CD4-positive, alpha-beta T cell (primary cell): ENCODE measurements at regions not wholly inside any gene's neighbourhood (a gene's known extent, or its start where the extent isn't known, plus 50 kb on each side); places are given as distances from the start of the nearest gene placed in this dataset.

Experiments
- ATAC-seq: fragments of 200-7000 bp; cut with Tn5 transposase; one replicate; pipeline ENCODE4 v1.10.0; 2022; ENCODE audit warnings: mild to moderate bottlenecking; ENCODE audit not compliant: poor library complexity
- CTCF ChIA-PET: fragments of 350-600 bp; sonication (Branson Sonifier 250); formaldehyde crosslinking; loops from one replicate; lab custom pipeline; 2021; ENCODE audit warnings: antibody characterized with exemption, inconsistent platforms; lab: Charles Lee
- POLR2A ChIA-PET: fragments of 350-600 bp; sonication (Branson Sonifier 250); formaldehyde crosslinking; loops from one replicate; lab custom pipeline; 2021; ENCODE audit warnings: antibody characterized with exemption, inconsistent platforms; lab: Charles Lee
- DNase-seq, 14 experiments: peaks; one replicate each; pipeline ENCODE4 v3.0.0-alpha.2; 2013 to 2020; ENCODE audit warnings: mixed read lengths in 2 of 14
- H3K27ac ChIP-seq, 2 donors: one replicate each; pipeline versions ENCODE4 v1.5.1 to v1.7.0; 2013; ENCODE audit warnings: low read length in 2 of 2, low read depth in 1 of 2, mild to moderate bottlenecking in 1 of 2
- H3K27me3 ChIP-seq, 2 experiments: 1 replicate in 1 of 2; 2 replicates in 1 of 2; pipeline versions ENCODE4 v1.6.1 to v1.7.0; 2013; ENCODE audit warnings: low read length in 2 of 2, control low read depth in 1 of 2, mild to moderate bottlenecking in 1 of 2, moderate library complexity in 1 of 2; ENCODE audit not compliant: insufficient read depth in 2 of 2, control insufficient read depth in 1 of 2
- H3K36me3 ChIP-seq: one replicate; pipeline ENCODE4 v1.6.1; 2013; ENCODE audit warnings: low read length, control low read depth; ENCODE audit not compliant: insufficient read depth
- H3K4me1 ChIP-seq: one replicate; pipeline ENCODE4 v1.6.1; 2013; ENCODE audit warnings: low read length, control low read depth; ENCODE audit not compliant: insufficient read depth
- H3K4me3 ChIP-seq: one replicate; pipeline ENCODE4 v1.5.1; 2013; ENCODE audit warnings: mild to moderate bottlenecking, low read length, moderate library complexity
- H3K9me3 ChIP-seq, 2 experiments: 1 replicate in 1 of 2; 2 replicates in 1 of 2; pipeline versions ENCODE4 v1.6.1 to v1.7.0; 2013; ENCODE audit warnings: low read length in 2 of 2, mild to moderate bottlenecking in 2 of 2, control low read depth in 1 of 2, moderate library complexity in 1 of 2; ENCODE audit not compliant: control insufficient read depth in 1 of 2, insufficient read depth in 1 of 2
- H3K27ac Mint-ChIP-seq: one replicate; pipeline ENCODE4 v1.8.0; 2020; ENCODE audit warnings: mixed read lengths
- H3K27me3 Mint-ChIP-seq: one replicate; pipeline ENCODE4 v1.8.0; 2021; ENCODE audit warnings: mixed read lengths
- H3K36me3 Mint-ChIP-seq: one replicate; pipeline ENCODE4 v1.8.0; 2021; ENCODE audit warnings: low read depth, mixed read lengths
- H3K4me1 Mint-ChIP-seq: one replicate; pipeline ENCODE4 v1.8.0; 2021; ENCODE audit warnings: low read depth, mixed read lengths
- H3K4me3 Mint-ChIP-seq: one replicate; pipeline ENCODE4 v1.8.0; 2020; ENCODE audit warnings: mild to moderate bottlenecking, mixed read lengths
- H3K9me3 Mint-ChIP-seq: one replicate; pipeline ENCODE4 v1.8.0; 2020; ENCODE audit warnings: mixed read lengths
- intact Hi-C, 2 experiments: fragments of 100-400 bp; cut with DNase I in 1 of 2; cut with micrococcal nuclease in 1 of 2; formaldehyde crosslinking; loops; one replicate each; pipeline versions ENCODE4 v1.15.1 to v1.9.0; 2023 to 2025; cut with DNase I, micrococcal nuclease
- TF ChIP-seq, protein P1 (sequence below): fragments of 200-600 bp; IDR thresholded peaks from one replicate; pipeline ENCODE4 v1.8.0; 2022; ENCODE audit warnings: antibody characterized with exemption, mild to moderate bottlenecking

DNA sequence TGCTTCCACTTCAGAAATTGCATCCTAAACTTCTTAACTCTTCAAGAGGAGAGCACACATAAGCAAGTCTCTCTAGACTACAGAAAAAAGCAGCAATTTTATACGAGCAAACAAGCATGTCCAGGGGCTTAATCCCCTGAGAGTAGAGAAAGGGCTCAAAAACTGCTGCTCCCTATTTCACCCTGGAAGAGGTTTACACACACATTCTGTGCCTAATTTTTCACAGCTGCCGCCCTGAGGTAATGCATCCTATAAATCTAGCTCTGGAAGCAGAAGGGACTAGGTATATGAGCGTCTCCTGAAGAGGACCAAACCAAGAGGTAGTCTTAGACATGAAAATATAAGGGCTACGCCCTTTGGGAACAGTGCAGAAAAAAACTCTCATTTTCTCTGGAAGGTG, 73.1 kb downstream of the CRPPA start:
- Mint-ChIP-seq H3K9me3 (peaks cover 26% of the 10 kb centered on the region), H3K4me1 (no peaks in the 10 kb centered on the region), H3K36me3 (no peaks in the 10 kb centered on the region), H3K4me3 (no peak overlapping the region), H3K27me3 (no peaks in the 10 kb centered on the region), H3K27ac (no peak overlapping the region)
- Histone ChIP-seq H3K9me3 (peaks cover 0 to 15% of the 10 kb centered on the region in 2 experiments), H3K4me1 (no peaks in the 10 kb centered on the region), H3K36me3 (no peaks in the 10 kb centered on the region), H3K27me3 (no peaks in the 10 kb centered on the region), H3K4me3 (no peak overlapping the region), H3K27ac (no peak overlapping the region)
- ATAC-seq, result no peak
- CTCF ChIA-PET, result no interaction called here
- TF ChIP-seq, protein P1, sequence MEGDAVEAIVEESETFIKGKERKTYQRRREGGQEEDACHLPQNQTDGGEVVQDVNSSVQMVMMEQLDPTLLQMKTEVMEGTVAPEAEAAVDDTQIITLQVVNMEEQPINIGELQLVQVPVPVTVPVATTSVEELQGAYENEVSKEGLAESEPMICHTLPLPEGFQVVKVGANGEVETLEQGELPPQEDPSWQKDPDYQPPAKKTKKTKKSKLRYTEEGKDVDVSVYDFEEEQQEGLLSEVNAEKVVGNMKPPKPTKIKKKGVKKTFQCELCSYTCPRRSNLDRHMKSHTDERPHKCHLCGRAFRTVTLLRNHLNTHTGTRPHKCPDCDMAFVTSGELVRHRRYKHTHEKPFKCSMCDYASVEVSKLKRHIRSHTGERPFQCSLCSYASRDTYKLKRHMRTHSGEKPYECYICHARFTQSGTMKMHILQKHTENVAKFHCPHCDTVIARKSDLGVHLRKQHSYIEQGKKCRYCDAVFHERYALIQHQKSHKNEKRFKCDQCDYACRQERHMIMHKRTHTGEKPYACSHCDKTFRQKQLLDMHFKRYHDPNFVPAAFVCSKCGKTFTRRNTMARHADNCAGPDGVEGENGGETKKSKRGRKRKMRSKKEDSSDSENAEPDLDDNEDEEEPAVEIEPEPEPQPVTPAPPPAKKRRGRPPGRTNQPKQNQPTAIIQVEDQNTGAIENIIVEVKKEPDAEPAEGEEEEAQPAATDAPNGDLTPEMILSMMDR, result no peak
- intact Hi-C loops, result no loop called here
- POLR2A ChIA-PET, result no interaction called here
- DNase-seq, result no peak

DNA sequence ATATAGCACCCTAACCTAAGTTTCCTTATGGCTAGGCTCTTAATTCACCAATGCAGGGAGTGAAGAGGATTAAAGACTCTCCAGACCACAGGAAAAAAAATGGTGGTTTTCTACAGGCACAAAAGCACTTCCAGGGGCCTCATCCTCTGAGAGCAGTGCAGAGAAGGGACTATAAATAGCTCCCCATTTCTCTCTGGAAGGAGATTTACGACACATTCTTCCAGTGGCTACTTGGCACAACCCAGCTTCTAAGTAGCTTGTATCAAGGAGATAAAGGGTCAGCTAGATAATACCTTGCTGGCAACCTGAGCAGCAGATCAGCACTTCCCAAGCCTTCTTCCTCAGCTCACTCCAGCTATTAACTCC, 73.5 kb downstream of the CRPPA start:
- Histone ChIP-seq H3K36me3 (no peaks in the 10 kb centered on the region), H3K4me3 (no peak overlapping the region), H3K27ac (no peak overlapping the region), H3K9me3 (peaks cover 0 to 15% of the 10 kb centered on the region in 2 experiments), H3K4me1 (no peaks in the 10 kb centered on the region), H3K27me3 (no peaks in the 10 kb centered on the region)
- intact Hi-C loops, result no loop called here
- no peak overlapping the region for H3K4me3 Mint-ChIP-seq
- no peaks in the 10 kb centered on the region for H3K36me3 Mint-ChIP-seq
- H3K9me3 Mint-ChIP-seq, result peaks cover 26% of the 10 kb centered on the region
- DNase-seq (no peak), ATAC-seq (no peak)
- ChIA-PET POLR2A (no interaction called here), CTCF (no interaction called here)
- H3K4me1 Mint-ChIP-seq, result no peaks in the 10 kb centered on the region
- TF ChIP-seq, protein P1, result no peak
- no peak overlapping the region for H3K27ac Mint-ChIP-seq
- no peaks in the 10 kb centered on the region for H3K27me3 Mint-ChIP-seq

DNA sequence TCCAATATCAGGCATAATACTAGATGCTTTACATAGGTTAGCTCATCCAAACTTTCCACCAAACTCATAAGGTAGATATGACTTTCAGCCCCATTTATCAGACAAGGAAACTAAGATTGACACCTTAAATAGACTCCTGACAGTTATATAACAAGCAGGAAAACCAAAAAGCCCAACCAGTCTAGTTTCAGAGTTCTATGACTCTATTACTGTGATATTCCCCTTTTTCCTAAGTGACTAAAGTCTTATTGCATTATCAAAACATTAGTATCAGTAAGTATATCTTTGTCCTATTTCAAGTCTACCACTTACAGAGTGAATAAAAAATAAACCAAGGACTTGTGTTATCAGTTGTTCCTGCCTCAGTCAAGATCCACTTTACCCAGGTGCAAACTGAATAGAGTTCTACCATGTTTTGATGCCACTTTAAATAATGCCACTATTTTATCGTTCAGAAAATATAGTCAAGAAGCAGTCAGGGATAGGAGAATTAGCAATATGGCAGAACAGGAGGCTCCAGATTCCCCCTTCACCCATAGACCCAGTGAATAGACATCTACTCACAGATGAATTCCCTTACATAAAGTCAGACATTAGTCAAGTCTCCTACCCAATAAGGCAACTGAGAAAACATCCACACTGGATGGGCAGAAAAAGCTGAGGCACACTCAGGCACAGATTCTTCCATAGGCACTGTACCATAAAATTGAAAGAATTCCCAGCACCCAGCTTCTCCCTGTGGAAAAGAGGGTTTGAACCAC, 74.1 kb downstream of the CRPPA start:
- ATAC-seq (no peak), DNase-seq (no peak)
- H3K27me3 Mint-ChIP-seq, result no peaks in the 10 kb centered on the region
- Histone ChIP-seq H3K27ac (no peak overlapping the region), H3K4me1 (no peaks in the 10 kb centered on the region), H3K4me3 (no peak overlapping the region), H3K9me3 (peaks cover 0 to 15% of the 10 kb centered on the region in 2 experiments), H3K36me3 (no peaks in the 10 kb centered on the region), H3K27me3 (no peaks in the 10 kb centered on the region)
- H3K27ac Mint-ChIP-seq, result no peak overlapping the region
- intact Hi-C loops, result no loop called here
- CTCF ChIA-PET, result interaction anchor here (0.9 kb wide), 1 partner anchor 126 kb away, joined by 3 read pairs; no protein-coding TSS in a partner anchor
- no peaks in the 10 kb centered on the region for H3K4me1 Mint-ChIP-seq
- POLR2A ChIA-PET, result no interaction called here
- H3K36me3 Mint-ChIP-seq, result no peaks in the 10 kb centered on the region
- H3K9me3 Mint-ChIP-seq, result peaks cover 26% of the 10 kb centered on the region
- no peak overlapping the region for H3K4me3 Mint-ChIP-seq
- TF ChIP-seq, protein P1, result no peak
